ENCODE measurements at regions not wholly inside any gene's neighbourhood (a gene's known extent, or its start where the extent isn't known, plus 50 kb on each side); places are given as distances from the start of the nearest gene placed in this dataset.

DNA sequence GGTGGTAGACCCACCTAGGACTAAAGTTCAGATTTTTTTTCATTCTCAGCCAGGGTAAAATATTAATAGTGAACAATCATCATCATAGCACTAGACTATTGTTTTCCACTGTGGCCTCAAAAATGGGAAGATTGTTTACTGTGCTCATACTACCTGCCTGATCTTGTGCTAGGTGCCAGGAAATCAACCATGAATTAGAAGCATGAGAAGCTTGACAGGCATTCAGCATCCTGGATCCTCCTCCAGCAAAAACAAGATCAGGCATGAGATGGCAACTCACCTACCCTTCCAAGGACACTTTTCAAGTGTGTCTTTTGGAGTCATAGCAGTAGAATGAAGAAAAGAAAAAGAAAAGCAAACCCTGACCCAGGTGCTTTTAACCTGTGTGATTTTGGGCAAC lies 174.2 kb downstream of the CYLD start:
- TF ChIP-seq, protein P1, sequence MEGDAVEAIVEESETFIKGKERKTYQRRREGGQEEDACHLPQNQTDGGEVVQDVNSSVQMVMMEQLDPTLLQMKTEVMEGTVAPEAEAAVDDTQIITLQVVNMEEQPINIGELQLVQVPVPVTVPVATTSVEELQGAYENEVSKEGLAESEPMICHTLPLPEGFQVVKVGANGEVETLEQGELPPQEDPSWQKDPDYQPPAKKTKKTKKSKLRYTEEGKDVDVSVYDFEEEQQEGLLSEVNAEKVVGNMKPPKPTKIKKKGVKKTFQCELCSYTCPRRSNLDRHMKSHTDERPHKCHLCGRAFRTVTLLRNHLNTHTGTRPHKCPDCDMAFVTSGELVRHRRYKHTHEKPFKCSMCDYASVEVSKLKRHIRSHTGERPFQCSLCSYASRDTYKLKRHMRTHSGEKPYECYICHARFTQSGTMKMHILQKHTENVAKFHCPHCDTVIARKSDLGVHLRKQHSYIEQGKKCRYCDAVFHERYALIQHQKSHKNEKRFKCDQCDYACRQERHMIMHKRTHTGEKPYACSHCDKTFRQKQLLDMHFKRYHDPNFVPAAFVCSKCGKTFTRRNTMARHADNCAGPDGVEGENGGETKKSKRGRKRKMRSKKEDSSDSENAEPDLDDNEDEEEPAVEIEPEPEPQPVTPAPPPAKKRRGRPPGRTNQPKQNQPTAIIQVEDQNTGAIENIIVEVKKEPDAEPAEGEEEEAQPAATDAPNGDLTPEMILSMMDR (IDR thresholded peaks at IDR 0.05), result no peak
- TF ChIP-seq EP300 (IDR thresholded peaks at IDR 0.05), result no peak

All from tibial nerve (tissue), 4 donors.